ENCODE measurements at regions not wholly inside any gene's neighbourhood (a gene's known extent, or its start where the extent isn't known, plus 50 kb on each side); places are given as distances from the start of the nearest gene placed in this dataset.
"Not testable (repeated sequence)": the region's sequence is repeated elsewhere in the genome, so short reads cannot be mapped to it uniquely, and the experiment has no call there.

- TF ChIP-seq CTCF (IDR thresholded peaks at IDR 0.05 in 8 of 11, conservative IDR thresholded peaks at IDR 0.05 in 3 of 11); POLR2AphosphoS5 (IDR thresholded peaks at IDR 0.05): not testable (repeated sequence)
Observed at GRCh38 chr11:38601371-38601770, 2003.3 kb upstream of the RAG2 start.

All from spleen (tissue), 7 donors.